Ishikawa (cell line): ENCODE measurements at regions not wholly inside any gene's neighbourhood (a gene's known extent, or its start where the extent isn't known, plus 50 kb on each side); places are given as distances from the start of the nearest gene placed in this dataset.

ENCODE experiments used
- CEBPB ChIP-seq: IDR thresholded peaks from 2 replicates; pipeline ENCODE4 v1.6.1; 2012
- CREB1 ChIP-seq: IDR thresholded peaks from 2 replicates; pipeline ENCODE4 v1.6.1; 2012; ENCODE audit warnings: low read depth
- EP300 ChIP-seq: IDR thresholded peaks from 2 replicates; pipeline ENCODE4 v1.6.1; 2012; ENCODE audit warnings: borderline replicate concordance
- FOXM1 ChIP-seq: IDR thresholded peaks from 2 replicates; pipeline ENCODE4 v1.6.1; 2012; ENCODE audit warnings: low read depth, borderline replicate concordance
- RAD21 ChIP-seq: IDR thresholded peaks from 2 replicates; pipeline ENCODE4 v1.6.1; 2012; ENCODE audit warnings: low read depth
- TAF1 ChIP-seq: IDR thresholded peaks from 2 replicates; pipeline ENCODE4 v1.6.1; 2012; ENCODE audit warnings: low read depth, mild to moderate bottlenecking
- TCF12 ChIP-seq: IDR thresholded peaks from 2 replicates; pipeline ENCODE4 v1.6.1; 2012; ENCODE audit warnings: low read depth
- TEAD4 ChIP-seq: IDR thresholded peaks from 2 replicates; pipeline ENCODE4 v1.6.1; 2012
- YY1 ChIP-seq: IDR thresholded peaks from 2 replicates; pipeline ENCODE4 v1.6.1; 2012; ENCODE audit warnings: low read depth
- ZBTB7A ChIP-seq: IDR thresholded peaks from 2 replicates; pipeline ENCODE4 v1.6.1; 2012; ENCODE audit warnings: low read depth
- TF ChIP-seq, protein P1 (sequence below): IDR thresholded peaks from 2 replicates; pipeline ENCODE4 v1.6.1; 2012
- TF ChIP-seq, protein P2 (sequence below): IDR thresholded peaks from 2 replicates; pipeline ENCODE4 v1.6.1; 2012
- TF ChIP-seq, protein P3 (sequence below): IDR thresholded peaks from 2 replicates; pipeline ENCODE4 v1.6.1; 2012; ENCODE audit warnings: low read depth, mild to moderate bottlenecking

DNA sequence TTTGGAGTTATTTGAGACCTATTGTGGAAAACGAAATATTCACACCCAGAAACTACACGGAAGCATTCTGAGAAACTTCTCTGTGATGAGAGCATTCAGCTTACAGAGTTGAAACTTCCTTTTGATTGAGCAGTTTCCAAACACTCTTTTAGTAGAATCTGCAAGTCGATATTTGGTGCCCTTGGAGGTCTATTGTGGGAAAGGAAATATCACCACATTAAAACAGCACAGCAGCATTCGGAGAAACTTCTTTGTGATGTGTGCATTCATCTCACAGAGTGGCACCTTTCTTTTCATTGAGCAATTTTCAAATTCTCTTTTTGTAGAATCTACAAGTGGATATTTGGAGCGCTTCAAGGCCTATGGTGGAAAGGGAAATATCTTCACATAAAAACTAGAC is 595.7 kb upstream of the ALG10B start:
- TF ChIP-seq EP300: no peak
- TF ChIP-seq, protein P1, sequence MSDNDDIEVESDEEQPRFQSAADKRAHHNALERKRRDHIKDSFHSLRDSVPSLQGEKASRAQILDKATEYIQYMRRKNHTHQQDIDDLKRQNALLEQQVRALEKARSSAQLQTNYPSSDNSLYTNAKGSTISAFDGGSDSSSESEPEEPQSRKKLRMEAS: no peak
- TF ChIP-seq YY1: no peak
- TF ChIP-seq, protein P2, sequence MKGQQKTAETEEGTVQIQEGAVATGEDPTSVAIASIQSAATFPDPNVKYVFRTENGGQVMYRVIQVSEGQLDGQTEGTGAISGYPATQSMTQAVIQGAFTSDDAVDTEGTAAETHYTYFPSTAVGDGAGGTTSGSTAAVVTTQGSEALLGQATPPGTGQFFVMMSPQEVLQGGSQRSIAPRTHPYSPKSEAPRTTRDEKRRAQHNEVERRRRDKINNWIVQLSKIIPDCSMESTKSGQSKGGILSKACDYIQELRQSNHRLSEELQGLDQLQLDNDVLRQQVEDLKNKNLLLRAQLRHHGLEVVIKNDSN: no peak
- no peak for TF ChIP-seq TAF1
- TF ChIP-seq CREB1: no peak
- TF ChIP-seq CEBPB: no peak
- no peak for TF ChIP-seq RAD21
- no peak for TF ChIP-seq FOXM1
- TF ChIP-seq TEAD4: no peak
- TF ChIP-seq, protein P3, sequence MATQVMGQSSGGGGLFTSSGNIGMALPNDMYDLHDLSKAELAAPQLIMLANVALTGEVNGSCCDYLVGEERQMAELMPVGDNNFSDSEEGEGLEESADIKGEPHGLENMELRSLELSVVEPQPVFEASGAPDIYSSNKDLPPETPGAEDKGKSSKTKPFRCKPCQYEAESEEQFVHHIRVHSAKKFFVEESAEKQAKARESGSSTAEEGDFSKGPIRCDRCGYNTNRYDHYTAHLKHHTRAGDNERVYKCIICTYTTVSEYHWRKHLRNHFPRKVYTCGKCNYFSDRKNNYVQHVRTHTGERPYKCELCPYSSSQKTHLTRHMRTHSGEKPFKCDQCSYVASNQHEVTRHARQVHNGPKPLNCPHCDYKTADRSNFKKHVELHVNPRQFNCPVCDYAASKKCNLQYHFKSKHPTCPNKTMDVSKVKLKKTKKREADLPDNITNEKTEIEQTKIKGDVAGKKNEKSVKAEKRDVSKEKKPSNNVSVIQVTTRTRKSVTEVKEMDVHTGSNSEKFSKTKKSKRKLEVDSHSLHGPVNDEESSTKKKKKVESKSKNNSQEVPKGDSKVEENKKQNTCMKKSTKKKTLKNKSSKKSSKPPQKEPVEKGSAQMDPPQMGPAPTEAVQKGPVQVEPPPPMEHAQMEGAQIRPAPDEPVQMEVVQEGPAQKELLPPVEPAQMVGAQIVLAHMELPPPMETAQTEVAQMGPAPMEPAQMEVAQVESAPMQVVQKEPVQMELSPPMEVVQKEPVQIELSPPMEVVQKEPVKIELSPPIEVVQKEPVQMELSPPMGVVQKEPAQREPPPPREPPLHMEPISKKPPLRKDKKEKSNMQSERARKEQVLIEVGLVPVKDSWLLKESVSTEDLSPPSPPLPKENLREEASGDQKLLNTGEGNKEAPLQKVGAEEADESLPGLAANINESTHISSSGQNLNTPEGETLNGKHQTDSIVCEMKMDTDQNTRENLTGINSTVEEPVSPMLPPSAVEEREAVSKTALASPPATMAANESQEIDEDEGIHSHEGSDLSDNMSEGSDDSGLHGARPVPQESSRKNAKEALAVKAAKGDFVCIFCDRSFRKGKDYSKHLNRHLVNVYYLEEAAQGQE: no peak
- no peak for TF ChIP-seq ZBTB7A
- TF ChIP-seq TCF12: no peak
